IMR-90 (cell line): ENCODE measurements at regions not wholly inside any gene's neighbourhood (a gene's known extent, or its start where the extent isn't known, plus 50 kb on each side); places are given as distances from the start of the nearest gene placed in this dataset.

Source experiments
- ATAC-seq: fragments of 200-7000 bp; cut with Tn5 transposase; 2 replicates; pipeline ENCODE4 v1.9.1; 2020; ENCODE audit warnings: low read depth, mild to moderate bottlenecking, moderate library complexity
- BruUV-seq: library from RNA; stranded (reverse); fragments of 400-500 nt; replicated peaks from 2 replicates; lab custom pipeline; 2021; lab: Mats Ljungman, UMichigan
- CTCF ChIA-PET: fragments of 300-600 bp; formaldehyde crosslinking; extraction: SDS; loops from one replicate; lab custom pipeline; 2021; ENCODE audit warnings: antibody characterized with exemption; lab: Yijun Ruan, JAX
- POLR2A ChIA-PET: fragments of 300-600 bp; sonication (Branson Sonifier 250); formaldehyde crosslinking; loops from one replicate; lab custom pipeline; 2022; ENCODE audit warnings: antibody characterized with exemption; ENCODE audit not compliant: unreplicated experiment; lab: Charles Lee
- DNase-seq: peaks from one replicate; pipeline ENCODE4 v3.0.0; 2013
- H2AFZ ChIP-seq: replicated peaks from 2 replicates; pipeline ENCODE3; 2013; ENCODE audit warnings: low read length, mild to moderate bottlenecking; ENCODE audit not compliant: poor library complexity
- H2AK5ac ChIP-seq: 2 replicates; pipeline ENCODE4 v1.6.1; 2013; ENCODE audit warnings: low read depth, low read length, inconsistent platforms
- H2AK9ac ChIP-seq: replicated peaks from 2 replicates; pipeline ENCODE3; 2013; ENCODE audit warnings: mild to moderate bottlenecking, low read depth, low read length, moderate library complexity; ENCODE audit not compliant: poor library complexity
- H2BK120ac ChIP-seq: 2 replicates; pipeline ENCODE4 v1.6.1; 2013; ENCODE audit warnings: low read depth, low read length, inconsistent platforms
- H2BK15ac ChIP-seq: 3 replicates; pipeline ENCODE4 v1.6.1; 2013; ENCODE audit warnings: low read depth, low read length, inconsistent platforms
- H2BK20ac ChIP-seq: 2 replicates; pipeline ENCODE4 v1.6.1; 2013; ENCODE audit warnings: low read depth, mild to moderate bottlenecking, inconsistent platforms, low read length, moderate library complexity
- H2BK5ac ChIP-seq: 2 replicates; pipeline ENCODE4 v1.6.1; 2013; ENCODE audit warnings: mild to moderate bottlenecking, low read depth, low read length, inconsistent platforms; ENCODE audit not compliant: poor library complexity, severe bottlenecking
- H3K14ac ChIP-seq: replicated peaks from 2 replicates; pipeline ENCODE4 v1.6.1; 2013; ENCODE audit warnings: low read depth, low read length, inconsistent platforms
- H3K18ac ChIP-seq: 2 replicates; pipeline ENCODE4 v1.6.1; 2013; ENCODE audit warnings: low read depth, low read length, control low read depth
- H3K23ac ChIP-seq: 2 replicates; pipeline ENCODE4 v1.6.1; 2013; ENCODE audit warnings: low read depth, low read length, inconsistent platforms
- H3K27ac ChIP-seq: 2 replicates; pipeline ENCODE4 v1.5.1; 2013; ENCODE audit warnings: mild to moderate bottlenecking, control low read depth, low read length; ENCODE audit not compliant: insufficient read depth
- H3K27me3 ChIP-seq: 2 replicates; pipeline ENCODE4 v1.6.1; 2013; ENCODE audit warnings: low read length; ENCODE audit not compliant: control insufficient read depth, insufficient read depth
- H3K36me3 ChIP-seq: 2 replicates; pipeline ENCODE4 v1.6.1; 2013; ENCODE audit warnings: low read length, mixed read lengths; ENCODE audit not compliant: control insufficient read depth, insufficient read depth
- H3K4ac ChIP-seq: 2 replicates; pipeline ENCODE4 v1.6.1; 2013; ENCODE audit warnings: low read depth, low read length, inconsistent platforms
- H3K4me1 ChIP-seq: 2 replicates; pipeline ENCODE4 v1.6.1; 2013; ENCODE audit warnings: low read length, mixed read lengths; ENCODE audit not compliant: control insufficient read depth, insufficient read depth
- H3K4me2 ChIP-seq: 2 replicates; pipeline ENCODE4 v1.6.1; 2013; ENCODE audit warnings: low read depth, mild to moderate bottlenecking, control low read depth, low read length, moderate library complexity
- H3K4me3 ChIP-seq: 2 replicates; pipeline ENCODE4 v1.5.1; 2013; ENCODE audit warnings: low read depth, mild to moderate bottlenecking, control low read depth, low read length, moderate library complexity; ENCODE audit not compliant: insufficient read depth
- H3K56ac ChIP-seq: 2 replicates; pipeline ENCODE4 v1.6.1; 2013; ENCODE audit warnings: low read length, inconsistent platforms; ENCODE audit not compliant: insufficient read depth; ENCODE audit errors: extremely low read depth
- H3K79me1 ChIP-seq, 2 experiments: 2 replicates each; pipeline ENCODE4 v1.6.1; 2013; ENCODE audit warnings: low read length in 2 of 2, inconsistent platforms in 1 of 2, low read depth in 1 of 2
- H3K9ac ChIP-seq: 2 replicates; pipeline ENCODE4 v1.6.1; 2013; ENCODE audit warnings: low read depth, low read length, control low read depth
- H3K9me1 ChIP-seq: 2 replicates; pipeline ENCODE4 v1.6.1; 2013; ENCODE audit warnings: low read length, inconsistent platforms; ENCODE audit not compliant: insufficient read depth
- H3K9me3 ChIP-seq: 2 replicates; pipeline ENCODE4 v1.6.1; 2013; ENCODE audit warnings: low read length; ENCODE audit not compliant: control insufficient read depth, insufficient read depth
- H4K20me1 ChIP-seq: 2 replicates; pipeline ENCODE4 v1.6.1; 2013; ENCODE audit warnings: low read length, inconsistent platforms; ENCODE audit not compliant: insufficient read depth
- H4K5ac ChIP-seq: 2 replicates; pipeline ENCODE4 v1.6.1; 2013; ENCODE audit warnings: mild to moderate bottlenecking, low read depth, low read length, control low read depth
- H4K8ac ChIP-seq, 2 experiments: 2 replicates each; pipeline ENCODE4 v1.6.1; 2013; ENCODE audit warnings: low read depth in 2 of 2, low read length in 2 of 2, control low read depth in 1 of 2, inconsistent platforms in 1 of 2
- H4K91ac ChIP-seq: 2 replicates; pipeline ENCODE4 v1.6.1; 2013; ENCODE audit warnings: low read depth, low read length, inconsistent platforms; ENCODE audit not compliant: insufficient read depth
- BHLHE40 ChIP-seq: fragments of 150-350 bp; IDR thresholded peaks from 2 replicates; pipeline ENCODE4 v1.6.1; 2016; ENCODE audit warnings: mild to moderate bottlenecking, low read depth, low read length
- CEBPB ChIP-seq: IDR thresholded peaks from 2 replicates; pipeline ENCODE4 v1.6.1; 2012; ENCODE audit warnings: low read depth, low read length, improper control_type of control experiment
- CHD1 ChIP-seq: IDR thresholded peaks from 2 replicates; pipeline ENCODE4 v1.6.1; 2012; ENCODE audit warnings: low read depth, low read length, improper control_type of control experiment
- CTCF ChIP-seq: conservative IDR thresholded peaks from 2 replicates; pipeline ENCODE4 v1.5.1; 2012; ENCODE audit warnings: mild to moderate bottlenecking, low read depth, low read length, improper control_type of control experiment
- ELK1 ChIP-seq: fragments of 150-350 bp; IDR thresholded peaks from 2 replicates; pipeline ENCODE4 v1.6.1; 2016; ENCODE audit warnings: low read depth, mild to moderate bottlenecking, low read length, moderate library complexity, borderline replicate concordance
- FOS ChIP-seq: fragments of 150-350 bp; IDR thresholded peaks from 2 replicates; pipeline ENCODE4 v1.6.1; 2016; ENCODE audit warnings: low read depth, low read length
- MAFK ChIP-seq: IDR thresholded peaks from 2 replicates; pipeline ENCODE4 v1.6.1; 2012; ENCODE audit warnings: low read depth, low read length, improper control_type of control experiment
- MAZ ChIP-seq: IDR thresholded peaks from 2 replicates; pipeline ENCODE4 v1.6.1; 2012; ENCODE audit warnings: low read depth, mild to moderate bottlenecking, low read length, improper control_type of control experiment, moderate library complexity, borderline replicate concordance
- MXI1 ChIP-seq: IDR thresholded peaks from 2 replicates; pipeline ENCODE4 v1.6.1; 2012; ENCODE audit warnings: low read depth, mild to moderate bottlenecking, low read length, moderate library complexity, borderline replicate concordance
- NFE2L2 ChIP-seq: fragments of 150-350 bp; IDR thresholded peaks from 2 replicates; pipeline ENCODE4 v1.6.1; 2016; ENCODE audit warnings: low read depth, mild to moderate bottlenecking, low read length
- POLR2A ChIP-seq: IDR thresholded peaks from 2 replicates; pipeline ENCODE4 v1.6.1; 2012; ENCODE audit warnings: mild to moderate bottlenecking, low read depth, low read length
- RAD21 ChIP-seq: IDR thresholded peaks from 2 replicates; pipeline ENCODE4 v1.6.1; 2012; ENCODE audit warnings: low read length, improper control_type of control experiment
- RCOR1 ChIP-seq: IDR thresholded peaks from 2 replicates; pipeline ENCODE4 v1.6.1; 2012; ENCODE audit warnings: mild to moderate bottlenecking, low read length, improper control_type of control experiment; ENCODE audit not compliant: insufficient replicate concordance
- RFX5 ChIP-seq: IDR thresholded peaks from 2 replicates; pipeline ENCODE4 v1.8.0; 2012; ENCODE audit warnings: low read depth, mild to moderate bottlenecking, low read length, moderate library complexity
- SMC3 ChIP-seq: fragments of 150-350 bp; IDR thresholded peaks from 2 replicates; pipeline ENCODE4 v1.6.1; 2016; ENCODE audit warnings: low read depth, mild to moderate bottlenecking, antibody characterized with exemption, low read length, moderate library complexity
- USF2 ChIP-seq: fragments of 150-350 bp; IDR thresholded peaks from 2 replicates; pipeline ENCODE4 v1.6.1; 2017; ENCODE audit warnings: mild to moderate bottlenecking, antibody characterized with exemption, low read length, low read depth
- WGBS, 2 experiments: methylation state at CpG; one replicate each; pipeline versions ENCODE4 v1.1.5 to v1.1.7; 2013; ENCODE audit warnings: missing lambda C conversion rate in 2 of 2; ENCODE audit not compliant: insufficient read length in 1 of 2; ENCODE audit errors: extremely low coverage in 2 of 2; 5-methylcytosine and 5-hydroxymethylcytosine counted together
- dilution Hi-C: fragments of 300-500 bp; cut with HindIII; formaldehyde crosslinking; loops from one replicate; pipeline ENCODE4 v1.14.3; 2018; ENCODE audit warnings: low sequenced_read_pairs; ENCODE audit not compliant: unreplicated experiment
- in situ Hi-C: fragments of 300-500 bp; cut with MboI; formaldehyde crosslinking; loops from 3 replicates; pipeline ENCODE4 v1.14.3; 2019; ENCODE audit warnings: low sequenced_read_pairs, inconsistent platforms, mixed read lengths
- intact Hi-C: fragments of 100-400 bp; cut with micrococcal nuclease; formaldehyde crosslinking; loops from 2 replicates; pipeline ENCODE4 v1.10.0; 2022

- Histone ChIP-seq H2BK20ac (peak overlapping the region; percentile 44; the same call in 1 of the 2 replicates), H3K9ac (no peak overlapping the region), H2AK9ac (no peak overlapping the region), H2AFZ (no peak overlapping the region), H4K8ac (no peak overlapping the region), H3K23ac (no peak overlapping the region), H3K9me1 (peaks cover 7% of the 10 kb centered on the region; the same call in 1 of the 2 replicates), H4K5ac (peak overlapping the region; percentile 12; the same call in 1 of the 2 replicates), H3K27me3 (no peaks in the 10 kb centered on the region), H3K36me3 (no peaks in the 10 kb centered on the region), H3K4me1 (peaks cover 4% of the 10 kb centered on the region; the same call in 1 of the 2 replicates), H3K27ac (no peak overlapping the region), H4K20me1 (no peaks in the 10 kb centered on the region), H2AK5ac (no peak overlapping the region), H4K91ac (no peak overlapping the region), H2BK120ac (no peak overlapping the region), H3K4me3 (no peak overlapping the region), H3K79me1 (no peaks in the 10 kb centered on the region), H2BK15ac (no peak overlapping the region), H3K14ac (no peak overlapping the region), H3K4me2 (no peak overlapping the region), H3K4ac (no peak overlapping the region; the same call in 1 of the 2 replicates), H2BK5ac (no peak overlapping the region), H3K18ac (no peak overlapping the region), H3K56ac (no peak overlapping the region), H3K9me3 (no peaks in the 10 kb centered on the region)
- TF ChIP-seq USF2 (no peak), ELK1 (no peak), SMC3 (no peak), FOS (no peak), CEBPB (no peak), RFX5 (no peak), POLR2A (no peak), RCOR1 (no peak), CHD1 (no peak), CTCF (no peak), BHLHE40 (no peak), MXI1 (no peak), MAFK (no peak), MAZ (no peak), RAD21 (no peak), NFE2L2 (no peak)
- intact Hi-C loops (no loop called here), in situ Hi-C loops (no loop called here), dilution Hi-C loops (no loop called here)
- BruUV-seq = no TSS peak
- no peak for ATAC-seq
- no CpG with 5 or more reads among the region's 3 CpGs for WGBS, 2 experiments
- DNase-seq = no peak
- ChIA-PET CTCF (no interaction called here), POLR2A (no interaction called here)
Observed at GRCh38 chr6:37089783-37090182, 80.2 kb upstream of the PIM1 start.
